RPMI8226 (cell line): ENCODE measurements at regions not wholly inside any gene's neighbourhood (a gene's known extent, or its start where the extent isn't known, plus 50 kb on each side); places are given as distances from the start of the nearest gene placed in this dataset.

Source experiments
- DNase-seq: peaks from one replicate; pipeline ENCODE4 v3.0.0-alpha.2; 2015

DNA sequence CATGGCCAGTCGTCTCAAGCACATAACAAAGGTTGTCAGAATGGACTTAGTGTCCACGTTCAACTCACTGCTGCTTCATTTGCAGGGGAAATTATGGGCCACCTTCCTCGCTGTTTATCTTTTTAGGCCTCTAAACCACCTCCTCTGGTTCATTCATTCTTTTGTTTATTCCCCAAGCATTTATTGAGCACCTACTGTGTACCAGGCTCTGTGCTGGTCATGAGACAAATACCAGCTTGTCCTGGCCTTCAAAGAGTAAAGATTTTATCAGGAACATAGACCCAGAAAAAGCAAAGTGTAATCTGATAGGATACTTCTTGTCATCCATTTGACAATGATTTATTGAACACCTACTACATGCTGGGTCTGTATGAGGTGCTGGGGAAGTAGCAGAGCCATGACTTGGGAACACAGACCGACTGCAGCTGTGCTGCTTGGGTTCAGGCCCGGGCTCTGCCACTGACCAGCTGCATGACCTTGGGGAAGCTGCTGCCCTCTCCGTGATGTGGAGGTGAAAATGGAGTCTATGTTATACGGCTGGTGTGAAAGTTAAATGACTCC is 63.4 kb upstream of the SLC6A6 start:
- no peak for DNase-seq

DNA sequence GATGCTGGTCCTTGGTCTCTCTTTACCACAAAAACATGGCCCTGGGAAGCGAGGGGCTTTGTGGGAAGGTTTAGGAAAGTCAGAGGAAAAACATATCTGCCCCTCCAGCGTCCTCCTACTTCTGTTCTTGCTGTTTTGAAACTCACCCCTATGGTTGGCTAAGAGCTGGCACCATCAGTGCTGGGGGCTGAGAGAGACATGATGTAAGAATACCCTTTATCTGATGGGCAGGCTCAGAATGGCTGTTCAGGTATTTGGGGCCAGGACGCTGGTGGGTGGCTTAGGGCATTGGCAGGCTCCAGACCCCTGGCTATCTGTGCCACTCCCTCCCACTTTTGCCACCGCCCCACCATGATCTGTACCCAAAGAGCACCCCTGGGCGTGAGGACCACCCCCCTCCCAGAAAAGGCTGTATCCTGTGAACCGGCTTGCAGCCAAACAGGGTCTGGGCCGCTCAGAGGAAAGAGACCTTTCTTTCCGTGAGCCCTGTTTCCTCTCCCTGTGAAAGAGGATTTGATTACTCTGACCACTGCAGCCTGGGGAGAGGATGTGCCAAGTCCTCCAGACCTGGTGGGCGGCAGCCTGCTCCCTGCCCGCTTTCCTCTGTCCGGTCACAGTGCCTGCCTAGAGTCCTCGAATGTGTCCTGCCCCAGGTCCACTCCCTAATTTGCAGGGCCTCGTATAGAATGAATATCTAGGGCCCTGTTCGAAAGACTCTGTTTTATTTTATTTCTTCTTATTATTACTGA is 61.3 kb upstream of the SLC6A6 start:
- DNase-seq: no peak

DNA sequence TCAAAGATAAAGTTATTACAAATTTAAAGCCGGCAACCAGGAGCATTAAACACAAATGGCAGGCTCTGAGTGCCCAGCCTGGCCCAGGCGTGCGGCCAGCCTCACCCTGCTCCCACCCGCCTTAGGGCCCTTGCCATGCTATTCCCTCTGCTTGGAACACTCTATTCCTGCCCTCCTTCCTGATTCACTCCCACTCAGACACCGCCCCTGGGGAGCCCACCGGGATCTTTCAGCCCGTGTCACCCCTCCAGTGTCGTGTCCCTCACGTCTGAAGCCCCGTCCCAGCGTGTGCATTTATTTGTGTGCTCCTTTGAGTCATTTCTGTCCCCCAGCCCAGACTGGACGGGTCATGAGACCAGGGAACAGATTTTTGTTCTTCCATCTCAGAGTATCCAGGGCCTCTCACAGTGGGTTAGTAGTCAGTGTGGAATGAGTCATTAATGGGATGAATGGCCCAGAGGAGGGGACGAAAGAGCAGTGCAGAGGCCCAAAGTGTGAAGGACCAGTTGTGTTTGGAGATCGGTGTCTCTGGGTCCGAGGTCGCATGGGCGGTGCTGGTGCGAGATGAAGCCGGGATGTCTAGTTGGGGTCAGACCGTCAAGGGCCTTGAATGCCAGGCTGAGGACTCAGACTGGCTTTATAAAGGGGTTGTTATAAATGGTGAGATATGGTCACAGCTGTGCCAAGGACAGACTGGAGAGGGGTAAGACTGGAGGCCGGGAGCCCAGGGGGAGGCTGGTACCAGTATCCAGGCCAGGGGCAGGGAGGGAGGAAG is 58.9 kb upstream of the SLC6A6 start:
- DNase-seq: no peak

DNA sequence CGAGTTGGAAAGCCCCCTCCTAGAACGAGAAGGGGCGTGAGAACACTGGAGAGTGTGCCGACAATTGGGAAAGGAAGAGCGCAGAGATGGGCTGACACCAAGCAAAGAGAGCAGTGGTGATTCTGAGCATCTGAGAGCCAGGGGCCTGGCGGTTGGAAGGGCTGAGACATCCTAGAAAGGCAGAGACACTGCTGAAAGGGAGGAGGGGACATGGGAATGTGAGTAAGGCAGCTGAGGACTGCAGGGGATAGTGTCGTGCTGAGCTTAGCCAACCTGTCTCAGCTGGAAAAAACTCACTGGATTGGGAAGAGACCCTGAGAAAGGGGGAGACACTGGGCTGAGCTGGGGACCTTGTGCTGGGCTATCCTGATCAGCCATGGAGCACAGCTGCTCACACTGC is 58.1 kb upstream of the SLC6A6 start:
- no peak for DNase-seq

DNA sequence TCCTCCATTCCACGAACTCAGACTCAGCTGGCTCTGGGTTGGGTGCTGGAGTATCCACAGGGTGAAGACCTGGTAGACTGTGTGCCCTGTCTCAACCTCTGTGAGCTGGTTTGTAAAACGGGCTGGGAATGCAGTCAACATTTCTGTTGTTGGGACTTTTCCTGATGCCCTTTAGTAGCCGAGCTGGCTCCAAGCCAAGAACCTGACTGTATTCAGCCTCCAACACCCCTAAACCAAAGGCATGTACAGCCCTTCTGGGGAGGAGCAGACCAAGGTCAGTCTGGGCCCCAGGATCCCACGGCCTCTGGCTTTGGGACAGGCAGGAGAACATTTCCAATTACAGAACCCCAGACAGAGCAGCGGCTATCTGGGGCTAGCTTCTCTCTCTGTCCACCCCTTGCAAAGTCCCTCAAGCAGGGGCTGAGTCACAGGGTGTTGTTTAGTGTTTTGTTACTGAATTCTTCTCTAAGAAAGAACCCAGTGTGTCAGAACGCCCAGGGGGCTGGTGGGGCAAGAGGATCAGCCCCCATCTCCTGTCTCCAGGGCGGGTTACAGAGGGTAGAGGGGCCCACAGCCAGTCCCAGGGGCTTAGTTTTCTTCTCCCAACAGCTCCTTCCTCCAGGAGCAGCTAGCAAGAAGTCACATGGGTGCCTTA is 56.8 kb upstream of the SLC6A6 start:
- DNase-seq: no peak

DNA sequence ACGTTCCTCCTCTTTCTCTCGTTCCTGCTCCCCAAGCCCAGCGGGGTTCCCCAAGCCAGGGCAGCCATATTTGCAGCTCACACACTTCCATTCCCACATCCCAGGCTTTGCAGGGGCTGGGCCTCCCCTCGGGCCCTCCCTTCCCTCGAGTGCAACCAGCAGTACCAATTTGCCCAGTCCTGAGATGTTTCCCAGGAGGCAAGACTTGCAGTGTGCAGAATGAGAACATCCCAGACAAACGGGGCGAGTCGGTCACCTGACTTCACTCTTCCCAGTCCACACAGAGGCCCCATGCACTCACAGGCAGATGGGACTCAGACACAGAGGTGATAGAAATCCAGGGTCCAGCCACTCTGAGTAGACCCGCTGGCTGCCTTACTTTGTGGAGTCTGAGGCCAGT is 56.2 kb upstream of the SLC6A6 start:
- no peak for DNase-seq

DNA sequence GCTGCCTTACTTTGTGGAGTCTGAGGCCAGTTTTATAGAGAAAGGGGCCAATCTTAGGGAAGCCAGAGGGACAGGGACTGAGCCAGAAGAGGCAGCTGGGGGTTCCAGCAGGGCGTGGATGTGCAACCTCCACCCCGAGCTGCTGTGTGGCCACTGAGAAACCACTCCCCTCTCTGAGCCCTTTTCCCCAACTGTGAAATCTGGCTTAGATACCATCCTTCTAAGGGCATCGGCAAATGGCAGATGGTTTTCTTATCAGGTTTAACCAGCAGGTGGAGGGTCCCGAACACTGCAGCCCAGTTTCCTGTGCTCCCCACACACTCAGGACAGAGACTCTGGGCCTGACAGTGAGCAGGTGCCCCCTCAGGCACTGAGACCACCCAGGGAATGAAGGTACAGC is 55.8 kb upstream of the SLC6A6 start:
- no peak for DNase-seq

DNA sequence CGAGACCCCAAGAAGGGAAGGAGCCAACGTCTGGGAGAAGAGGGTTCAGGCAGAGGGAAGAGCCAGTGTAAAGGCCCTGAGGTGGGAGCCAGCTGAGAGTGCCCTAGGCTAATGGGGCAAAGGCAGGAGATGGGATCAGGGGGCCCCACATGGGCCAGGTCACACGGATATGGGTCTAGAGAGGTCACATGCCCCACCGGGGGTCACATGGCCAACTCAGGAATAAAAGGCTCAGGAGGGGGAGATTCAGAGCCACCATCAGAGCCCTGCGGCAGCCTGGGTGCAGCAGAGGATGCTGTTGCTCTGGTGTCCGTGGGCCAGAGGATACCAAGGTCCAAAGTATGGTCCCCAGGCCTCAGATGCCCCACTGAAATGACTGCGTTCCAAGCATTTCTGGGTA is 55.3 kb upstream of the SLC6A6 start:
- DNase-seq: no peak

DNA sequence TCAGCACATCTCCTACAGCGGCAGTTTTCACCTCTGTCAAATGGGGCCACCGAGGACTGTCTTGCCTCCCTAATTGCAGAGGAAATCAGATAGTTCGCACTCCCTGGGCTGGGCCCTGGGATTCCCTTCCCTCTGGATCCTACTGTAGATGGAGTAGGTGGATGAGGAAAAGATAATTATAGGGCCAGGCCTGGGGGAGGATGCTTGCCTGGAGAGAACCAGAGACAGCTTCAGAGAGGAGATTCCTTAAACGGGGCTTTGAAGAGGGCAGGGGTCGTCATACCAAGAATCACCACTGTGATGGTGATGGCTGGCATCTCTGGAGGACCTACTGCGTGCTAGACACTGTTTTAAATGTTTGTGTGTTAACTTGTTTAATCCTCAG is 50.8 kb upstream of the SLC6A6 start:
- no peak for DNase-seq

DNA sequence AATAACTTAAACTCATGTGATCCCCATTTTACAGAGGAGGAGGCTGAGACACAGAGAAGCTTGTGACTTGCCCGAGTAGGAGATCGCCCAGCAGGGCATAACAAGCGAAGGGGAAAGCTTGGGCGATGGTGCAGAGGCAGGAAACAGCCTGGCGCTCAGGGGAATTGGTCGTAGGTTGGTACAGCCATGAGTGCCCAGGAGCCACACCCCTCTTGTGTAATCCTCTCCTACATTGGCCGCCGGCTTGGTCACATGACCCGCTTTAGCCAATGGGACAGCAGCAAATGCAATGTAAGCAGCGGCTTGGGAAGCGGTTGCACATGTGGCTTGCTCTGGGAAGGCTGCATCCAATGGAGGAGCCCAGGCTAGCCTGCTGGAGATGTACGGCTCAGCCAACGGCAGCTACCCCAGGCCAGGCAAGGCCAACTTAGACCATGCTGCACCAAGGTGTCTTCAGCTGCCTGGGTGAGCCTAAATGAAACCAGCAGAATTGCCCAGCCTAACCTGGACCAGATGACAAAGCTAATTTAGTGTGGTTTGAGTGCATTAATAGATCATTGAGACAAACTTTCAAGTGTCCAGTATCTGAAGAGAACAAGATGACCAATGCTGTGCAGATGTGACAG is 50.3 kb upstream of the SLC6A6 start:
- peak; percentile 72 for DNase-seq
